ENCODE measurements at regions not wholly inside any gene's neighbourhood (a gene's known extent, or its start where the extent isn't known, plus 50 kb on each side); places are given as distances from the start of the nearest gene placed in this dataset.
A peak's percentile ranks its signal among the peaks of the same experiment; 100 is the strongest.

DNA sequence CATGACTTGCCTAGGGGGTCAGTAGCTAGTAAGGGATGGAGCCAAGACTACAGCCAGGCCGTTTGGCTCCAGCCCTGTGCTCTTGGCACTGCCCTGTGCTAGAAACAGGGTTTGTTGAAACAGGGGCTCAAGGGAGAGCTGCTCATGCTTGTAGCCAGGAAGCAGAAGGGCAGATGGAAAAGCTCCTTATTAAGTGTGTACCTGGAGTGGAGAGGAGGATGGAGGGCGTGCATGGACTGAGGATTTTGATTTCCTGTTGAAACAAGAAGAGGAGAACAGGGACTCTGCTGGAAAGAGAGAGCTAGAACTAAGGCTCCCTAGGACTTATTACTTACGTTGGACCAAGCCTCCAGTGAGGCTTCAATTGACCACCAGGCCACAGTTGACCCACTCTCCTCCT, 363.0 kb downstream of the MID1IP1 start:
- H4K20me1 ChIP-seq (ENCODE audit: insufficient read depth) = no peaks in the 10 kb centered on the region
- no peaks in the 10 kb centered on the region for H3K79me2 ChIP-seq (ENCODE audit: insufficient read depth, low read depth)
- peaks cover 62% of the 10 kb centered on the region for H3K4me1 ChIP-seq (ENCODE audit: low read depth, poor library complexity, severe bottlenecking)
- no peaks in the 10 kb centered on the region for H3K36me3 ChIP-seq (ENCODE audit: insufficient read depth)
- no peak overlapping the region for H3K4me2 ChIP-seq
- H3K4me3 ChIP-seq (IDR thresholded peaks at IDR 0.05; ENCODE audit: insufficient read depth, low read depth, low read length) = no peak overlapping the region
- H3K27ac ChIP-seq = no peak overlapping the region
- H3K27me3 ChIP-seq (ENCODE audit: insufficient read depth, low read depth) = no peaks in the 10 kb centered on the region
- H3K9ac ChIP-seq = no peak overlapping the region
- TF ChIP-seq, protein P1, sequence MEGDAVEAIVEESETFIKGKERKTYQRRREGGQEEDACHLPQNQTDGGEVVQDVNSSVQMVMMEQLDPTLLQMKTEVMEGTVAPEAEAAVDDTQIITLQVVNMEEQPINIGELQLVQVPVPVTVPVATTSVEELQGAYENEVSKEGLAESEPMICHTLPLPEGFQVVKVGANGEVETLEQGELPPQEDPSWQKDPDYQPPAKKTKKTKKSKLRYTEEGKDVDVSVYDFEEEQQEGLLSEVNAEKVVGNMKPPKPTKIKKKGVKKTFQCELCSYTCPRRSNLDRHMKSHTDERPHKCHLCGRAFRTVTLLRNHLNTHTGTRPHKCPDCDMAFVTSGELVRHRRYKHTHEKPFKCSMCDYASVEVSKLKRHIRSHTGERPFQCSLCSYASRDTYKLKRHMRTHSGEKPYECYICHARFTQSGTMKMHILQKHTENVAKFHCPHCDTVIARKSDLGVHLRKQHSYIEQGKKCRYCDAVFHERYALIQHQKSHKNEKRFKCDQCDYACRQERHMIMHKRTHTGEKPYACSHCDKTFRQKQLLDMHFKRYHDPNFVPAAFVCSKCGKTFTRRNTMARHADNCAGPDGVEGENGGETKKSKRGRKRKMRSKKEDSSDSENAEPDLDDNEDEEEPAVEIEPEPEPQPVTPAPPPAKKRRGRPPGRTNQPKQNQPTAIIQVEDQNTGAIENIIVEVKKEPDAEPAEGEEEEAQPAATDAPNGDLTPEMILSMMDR (conservative IDR thresholded peaks at IDR 0.05; ENCODE audit: low read depth, low read length) = no peak
- no peak overlapping the region for H2AFZ ChIP-seq (ENCODE audit: low read depth)

DNA sequence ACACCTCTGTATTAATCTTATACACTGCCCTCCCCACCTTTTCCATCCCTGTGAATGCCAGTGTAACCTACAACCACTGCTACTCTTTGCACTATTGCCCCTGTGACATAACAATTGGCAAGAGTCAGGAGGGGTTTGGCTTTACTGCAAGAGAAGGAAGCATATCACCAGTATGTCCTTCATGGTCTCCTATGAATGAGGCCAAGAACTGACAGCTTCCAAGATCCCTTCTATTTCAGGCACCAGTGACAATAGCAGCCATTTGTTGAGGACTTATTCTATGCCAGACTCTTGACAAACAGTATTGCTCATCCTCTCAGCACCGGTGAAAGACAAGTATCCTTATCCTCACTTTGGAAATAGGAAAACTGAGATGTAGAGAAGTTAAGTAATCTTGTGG, 363.9 kb downstream of the MID1IP1 start:
- Histone ChIP-seq H3K27ac (no peak overlapping the region), H3K4me2 (no peak overlapping the region)

DNA sequence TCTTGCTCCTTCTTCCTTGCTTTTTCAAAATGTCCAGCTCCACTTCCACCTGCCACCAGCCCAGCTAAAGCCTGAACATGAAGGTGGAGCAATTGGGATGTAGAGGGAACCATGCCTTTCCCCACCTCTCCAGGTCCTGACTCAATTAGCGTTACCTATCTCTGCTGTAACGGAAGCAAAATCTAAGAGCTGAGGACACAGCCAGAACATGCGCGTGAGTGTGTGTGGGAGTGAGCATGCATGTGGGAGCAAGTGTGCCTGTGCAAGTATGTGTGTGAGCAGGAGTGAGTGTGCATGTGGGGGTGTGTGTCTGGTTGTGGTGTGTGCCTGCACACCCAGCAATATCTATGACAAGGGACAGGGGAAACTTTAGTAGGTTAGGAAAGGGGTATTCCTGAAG, 364.5 kb downstream of the MID1IP1 start:
- Histone ChIP-seq H3K9ac (no peak overlapping the region), H3K27me3 (ENCODE audit: insufficient read depth, low read depth) (no peaks in the 10 kb centered on the region), H3K36me3 (ENCODE audit: insufficient read depth) (no peaks in the 10 kb centered on the region), H3K4me3 (IDR thresholded peaks at IDR 0.05; ENCODE audit: insufficient read depth, low read depth, low read length) (no peak overlapping the region), H3K4me1 (ENCODE audit: low read depth, poor library complexity, severe bottlenecking) (peaks cover 62% of the 10 kb centered on the region), H4K20me1 (ENCODE audit: insufficient read depth) (no peaks in the 10 kb centered on the region), H2AFZ (ENCODE audit: low read depth) (no peak overlapping the region), H3K4me2 (no peak overlapping the region), H3K79me2 (ENCODE audit: insufficient read depth, low read depth) (no peaks in the 10 kb centered on the region), H3K27ac (no peak overlapping the region)
- TF ChIP-seq, protein P1 (conservative IDR thresholded peaks at IDR 0.05; ENCODE audit: low read depth, low read length) = no peak

More for the DNA sequence above, 363.9 kb downstream of the MID1IP1 start:
- no peaks in the 10 kb centered on the region for H3K36me3 ChIP-seq (ENCODE audit: insufficient read depth)
- TF ChIP-seq, protein P1 (conservative IDR thresholded peaks at IDR 0.05; ENCODE audit: low read depth, low read length) = no peak
- peaks cover 62% of the 10 kb centered on the region for H3K4me1 ChIP-seq (ENCODE audit: low read depth, poor library complexity, severe bottlenecking)
- H3K4me3 ChIP-seq (IDR thresholded peaks at IDR 0.05; ENCODE audit: insufficient read depth, low read depth, low read length) = no peak overlapping the region
- no peaks in the 10 kb centered on the region for H3K27me3 ChIP-seq (ENCODE audit: insufficient read depth, low read depth)
- no peak overlapping the region for H3K9ac ChIP-seq
- no peaks in the 10 kb centered on the region for H4K20me1 ChIP-seq (ENCODE audit: insufficient read depth)
- H3K79me2 ChIP-seq (ENCODE audit: insufficient read depth, low read depth) = no peaks in the 10 kb centered on the region
- no peak overlapping the region for H2AFZ ChIP-seq (ENCODE audit: low read depth)

DNA sequence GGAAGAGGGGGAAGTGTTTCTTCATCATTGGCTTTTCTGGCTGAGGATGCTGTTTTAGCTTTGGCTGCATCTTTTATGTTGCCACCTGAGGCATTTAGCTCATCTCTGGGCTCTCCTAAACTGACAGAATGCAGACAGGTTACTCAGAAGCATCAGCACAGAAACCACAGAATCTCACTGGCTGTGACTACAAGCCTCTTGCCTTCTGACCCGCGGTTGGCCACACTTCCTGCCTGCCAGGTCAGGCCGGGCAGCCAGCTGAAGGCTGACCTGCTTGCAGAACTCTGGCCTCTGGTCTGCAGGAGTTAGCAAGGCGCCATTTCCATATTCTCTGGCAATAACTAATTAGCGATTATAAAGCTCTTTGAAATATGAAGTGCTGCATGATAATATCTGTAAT, 366.5 kb downstream of the MID1IP1 start:
- Histone ChIP-seq H4K20me1 (ENCODE audit: insufficient read depth) (no peaks in the 10 kb centered on the region), H3K4me2 (peak overlapping the region; percentile 66), H3K4me3 (IDR thresholded peaks at IDR 0.05; ENCODE audit: insufficient read depth, low read depth, low read length) (no peak overlapping the region), H3K79me2 (ENCODE audit: insufficient read depth, low read depth) (no peaks in the 10 kb centered on the region), H3K36me3 (ENCODE audit: insufficient read depth) (no peaks in the 10 kb centered on the region), H2AFZ (ENCODE audit: low read depth) (peak overlapping the region; percentile 26), H3K27me3 (ENCODE audit: insufficient read depth, low read depth) (no peaks in the 10 kb centered on the region), H3K4me1 (ENCODE audit: low read depth, poor library complexity, severe bottlenecking) (peaks cover 74% of the 10 kb centered on the region), H3K27ac (peak overlapping the region; percentile 58; the same call in 1 of the 2 replicates), H3K9ac (peak overlapping the region; percentile 12; the same call in 1 of the 2 replicates)
- TF ChIP-seq, protein P1 (conservative IDR thresholded peaks at IDR 0.05; ENCODE audit: low read depth, low read length) = no peak
